Stimulated activated naive CD8-positive, alpha-beta T cell treated with anti-CD3 and anti-CD28 coated beads, Interleukin-15, Interleukin-2, amounts not matched to agents 100 U/mL and 50 U/mL, for 24 hours (primary cell): ENCODE measurements at regions not wholly inside any gene's neighbourhood (a gene's known extent, or its start where the extent isn't known, plus 50 kb on each side); places are given as distances from the start of the nearest gene placed in this dataset.

Experiments
- ATAC-seq: fragments of 150-1000 bp; cut with Tn5 transposase; one replicate; pipeline ENCODE4 v1.10.0; 2021
- DNase-seq: peaks from one replicate; pipeline ENCODE4 v3.0.0; 2021

GRCh38 chr12:67498991-67499390 is 149.6 kb upstream of the DYRK2 start:
- ATAC-seq, result no peak
- DNase-seq, result no peak

GRCh38 chr12:67501362-67501761 is 147.2 kb upstream of the DYRK2 start:
- DNase-seq (no peak), ATAC-seq (no peak)

GRCh38 chr12:67504026-67504425 is 144.5 kb upstream of the DYRK2 start:
- no peak for ATAC-seq
- no peak for DNase-seq

- ATAC-seq (no peak), DNase-seq (no peak)
Observed at GRCh38 chr12:67506739-67507138, 141.8 kb upstream of the DYRK2 start.

GRCh38 chr12:67508830-67509229 is 139.7 kb upstream of the DYRK2 start:
- no peak for ATAC-seq
- DNase-seq, result no peak

- ATAC-seq (no peak), DNase-seq (no peak)
Observed at GRCh38 chr12:67509666-67510386, 138.7 kb upstream of the DYRK2 start.

GRCh38 chr12:67512061-67512460 is 136.5 kb upstream of the DYRK2 start:
- DNase-seq (no peak), ATAC-seq (no peak)

- ATAC-seq (no peak), DNase-seq (no peak)
Observed at GRCh38 chr12:67514502-67514901, 134.0 kb upstream of the DYRK2 start.

- ATAC-seq (no peak), DNase-seq (no peak)
Observed at GRCh38 chr12:67515679-67516340, 132.7 kb upstream of the DYRK2 start.

GRCh38 chr12:67517181-67517887 is 131.2 kb upstream of the DYRK2 start:
- no peak for ATAC-seq
- DNase-seq, result no peak

GRCh38 chr12:67519484-67520433 is 128.8 kb upstream of the DYRK2 start:
- no peak for DNase-seq
- no peak for ATAC-seq

GRCh38 chr12:67520606-67521005 is 127.9 kb upstream of the DYRK2 start:
- ATAC-seq, result no peak
- no peak for DNase-seq

GRCh38 chr12:67522222-67522621 is 126.3 kb upstream of the DYRK2 start:
- no peak for ATAC-seq
- no peak for DNase-seq

GRCh38 chr12:67523538-67523937 is 125.0 kb upstream of the DYRK2 start:
- ATAC-seq (no peak), DNase-seq (no peak)

GRCh38 chr12:67524861-67525616 is 123.5 kb upstream of the DYRK2 start:
- DNase-seq (no peak), ATAC-seq (no peak)

GRCh38 chr12:67525617-67525884 is 123.0 kb upstream of the DYRK2 start:
- DNase-seq, result no peak
- no peak for ATAC-seq

GRCh38 chr12:67526129-67526528 is 122.4 kb upstream of the DYRK2 start:
- no peak for ATAC-seq
- no peak for DNase-seq

GRCh38 chr12:67531051-67531450 is 117.5 kb upstream of the DYRK2 start:
- no peak for ATAC-seq
- no peak for DNase-seq

GRCh38 chr12:67531501-67531900 is 117.0 kb upstream of the DYRK2 start:
- ATAC-seq (no peak), DNase-seq (no peak)

- no peak for DNase-seq
Observed at GRCh38 chr12:67533159-67533558, 115.4 kb upstream of the DYRK2 start.

GRCh38 chr12:67534046-67534445 is 114.5 kb upstream of the DYRK2 start:
- DNase-seq (no peak), ATAC-seq (no peak)

More at GRCh38 chr12:67533159-67533558, 115.4 kb upstream of the DYRK2 start:
- ATAC-seq, result no peak

- ATAC-seq (no peak), DNase-seq (no peak)
Observed at GRCh38 chr12:67534681-67535080, 113.9 kb upstream of the DYRK2 start.
